Endothelial cell of umbilical vein (primary cell): ENCODE measurements at regions not wholly inside any gene's neighbourhood (a gene's known extent, or its start where the extent isn't known, plus 50 kb on each side); places are given as distances from the start of the nearest gene placed in this dataset.

ENCODE experiments used
- BruUV-seq: library from RNA; stranded (reverse); fragments of 400-500 nt; replicated peaks from 2 replicates; lab custom pipeline; 2021; lab: Mats Ljungman, UMichigan
- CTCF ChIA-PET: fragments of 300-600, 350-600 bp; sonication (Branson Sonifier 250); formaldehyde crosslinking; loops from one replicate; lab custom pipeline; 2021; ENCODE audit warnings: antibody characterized with exemption, inconsistent platforms; lab: Charles Lee
- POLR2A ChIA-PET: fragments of 300-600, 350-600 bp; sonication (Branson Sonifier 250); formaldehyde crosslinking; loops from one replicate; lab custom pipeline; 2021; ENCODE audit warnings: antibody characterized with exemption, inconsistent platforms; lab: Charles Lee
- DNase-seq: peaks from one replicate; pipeline ENCODE4 v3.0.0-alpha.2; 2011; ENCODE audit warnings: low read depth, low spot score
- FAIRE-seq: peaks from 2 replicates; lab custom pipeline; 2011; peaks lifted over from hg19 to GRCh38; lab: Jason Lieb, UNC
- H2AFZ ChIP-seq: 2 replicates; pipeline ENCODE4 v1.6.0; 2012; ENCODE audit warnings: low read depth, low read length, control low read depth, inconsistent platforms
- H3K27ac ChIP-seq: 2 replicates; pipeline ENCODE4 v1.5.1; 2011; ENCODE audit warnings: low read depth, mild to moderate bottlenecking, control low read depth, low read length, moderate library complexity; ENCODE audit not compliant: insufficient read depth
- H3K27me3 ChIP-seq, 2 experiments: 2 replicates each; pipeline versions ENCODE4 v1.6.0 to v1.6.1; 2011; ENCODE audit warnings: low read length in 2 of 2, mixed read lengths in 1 of 2; ENCODE audit not compliant: control insufficient read depth in 2 of 2, insufficient read depth in 2 of 2
- H3K36me3 ChIP-seq, 2 experiments: 2 replicates in 1 of 2; 3 replicates in 1 of 2; pipeline ENCODE4 v1.5.1; 2011; ENCODE audit warnings: low read length in 2 of 2, mild to moderate bottlenecking in 1 of 2, moderate library complexity in 1 of 2; ENCODE audit not compliant: control insufficient read depth in 2 of 2, insufficient read depth in 2 of 2; ENCODE audit errors: extremely low read depth in 1 of 2
- H3K4me1 ChIP-seq: 3 replicates; pipeline ENCODE4 v1.5.1; 2011; ENCODE audit warnings: mild to moderate bottlenecking, low read length; ENCODE audit not compliant: control insufficient read depth, insufficient read depth; ENCODE audit errors: extremely low read depth
- H3K4me2 ChIP-seq: 2 replicates; pipeline ENCODE4 v1.6.1; 2011; ENCODE audit warnings: low read length, control low read depth, mixed read lengths; ENCODE audit not compliant: insufficient read depth
- H3K4me3 ChIP-seq, 3 experiments: fragments of 200-600 bp in 1 of 3; sonication (generic), shearing (Covaris generic) in 1 of 3; replicated peaks in 1 of 3; 2 replicates each; pipeline ENCODE4 v1.5.1; 2011 to 2016; ENCODE audit warnings: control low read depth in 3 of 3, low read length in 3 of 3, mild to moderate bottlenecking in 2 of 3, inconsistent platforms in 1 of 3, low read depth in 1 of 3, moderate library complexity in 1 of 3; ENCODE audit not compliant: insufficient read depth in 1 of 3
- H3K79me2 ChIP-seq: 2 replicates; pipeline ENCODE4 v1.6.0; 2012; ENCODE audit warnings: low read length, inconsistent platforms; ENCODE audit not compliant: control insufficient read depth, insufficient read depth
- H3K9ac ChIP-seq: replicated peaks from 2 replicates; pipeline ENCODE3; 2011; ENCODE audit warnings: low read length, control low read depth; ENCODE audit not compliant: insufficient read depth; ENCODE audit errors: extremely low read depth
- H3K9me1 ChIP-seq: replicated peaks from 3 replicates; pipeline ENCODE4 v1.6.0; 2011; ENCODE audit warnings: mild to moderate bottlenecking, low read length; ENCODE audit not compliant: control insufficient read depth, insufficient read depth; ENCODE audit errors: extremely low read depth
- H3K9me3 ChIP-seq: replicated peaks from 2 replicates; pipeline ENCODE4 v1.5.1; 2012; ENCODE audit warnings: low read length, inconsistent platforms; ENCODE audit not compliant: control insufficient read depth, insufficient read depth
- H4K20me1 ChIP-seq: replicated peaks from 2 replicates; pipeline ENCODE3; 2011; ENCODE audit warnings: mild to moderate bottlenecking, low read length; ENCODE audit not compliant: control insufficient read depth, insufficient read depth; ENCODE audit errors: extremely low read depth
- CTCF ChIP-seq, 2 donors: IDR thresholded peaks; 1 replicate in 1 of 2; 2 replicates in 1 of 2; pipeline ENCODE4 v1.5.1; 2011; ENCODE audit warnings: low read length in 2 of 2, mild to moderate bottlenecking in 2 of 2, moderate library complexity in 2 of 2, control low read depth in 1 of 2, inconsistent platforms in 1 of 2, low read depth in 1 of 2; ENCODE audit not compliant: insufficient read depth in 1 of 2; ENCODE audit errors: extremely low read depth in 1 of 2
- EZH2 ChIP-seq: IDR thresholded peaks from 2 replicates; pipeline ENCODE4 v1.6.1; 2012; ENCODE audit warnings: borderline replicate concordance, low read depth, mild to moderate bottlenecking, moderate library complexity, low read length, inconsistent platforms; ENCODE audit not compliant: severe bottlenecking
- FOS ChIP-seq: IDR thresholded peaks from 2 replicates; pipeline ENCODE4 v1.6.1; 2011; ENCODE audit warnings: mild to moderate bottlenecking, low read length, moderate library complexity, borderline replicate concordance; ENCODE audit not compliant: insufficient read depth
- GATA2 ChIP-seq: IDR thresholded peaks from 2 replicates; pipeline ENCODE4 v1.7.0; 2011; ENCODE audit warnings: low read depth, mild to moderate bottlenecking, moderate library complexity, mixed read lengths, low read length; ENCODE audit not compliant: insufficient read length, insufficient read depth
- JUN ChIP-seq: IDR thresholded peaks from 2 replicates; pipeline ENCODE4 v1.6.1; 2011; ENCODE audit warnings: borderline replicate concordance, low read depth; ENCODE audit not compliant: insufficient read length, insufficient read depth
- MAX ChIP-seq: IDR thresholded peaks from 2 replicates; pipeline ENCODE4 v1.6.1; 2011; ENCODE audit not compliant: insufficient read depth, insufficient read length
- MYC ChIP-seq: IDR thresholded peaks from one replicate; pipeline ENCODE4 v1.6.1; 2011; ENCODE audit warnings: mild to moderate bottlenecking, low read depth, low read length
- POLR2A ChIP-seq: IDR thresholded peaks from 2 replicates; pipeline ENCODE4 v1.6.1; 2012; ENCODE audit warnings: low read depth, mild to moderate bottlenecking, control low read depth, low read length
- POLR2AphosphoS5 ChIP-seq: IDR thresholded peaks from 2 replicates; pipeline ENCODE4 v1.6.1; 2012; ENCODE audit warnings: low read depth, mild to moderate bottlenecking, control low read depth, low read length, moderate library complexity; ENCODE audit not compliant: insufficient read depth
- dilution Hi-C: fragments of 300-500 bp; cut with MboI; formaldehyde crosslinking; loops from one replicate; pipeline ENCODE4 v1.15.0; 2019; ENCODE audit warnings: low sequenced_read_pairs; ENCODE audit not compliant: extremely low pct_ligation_motif_present
- intact Hi-C: fragments of 100-400 bp; cut with micrococcal nuclease; formaldehyde crosslinking; loops from one replicate; pipeline ENCODE4 v1.10.0; 2022

- no peak overlapping the region for H3K27ac ChIP-seq
- FAIRE-seq, result no peak
- no peaks in the 10 kb centered on the region for H3K4me1 ChIP-seq
- ChIA-PET CTCF (no interaction called here), POLR2A (no interaction called here)
- H3K9me3 ChIP-seq, result peaks cover 7% of the 10 kb centered on the region
- TF ChIP-seq POLR2A (no peak), POLR2AphosphoS5 (no peak), CTCF (IDR thresholded peaks at IDR 0.05; ENCODE audit: extremely low read depth in 1 of 2, insufficient read depth in 1 of 2, low read depth in 1 of 2, low read length in 2 of 2) (no peak), FOS (no peak), MYC (no peak), JUN (no peak), MAX (no peak), EZH2 (no peak), GATA2 (no peak)
- H3K4me2 ChIP-seq, result no peak overlapping the region
- H3K27me3 ChIP-seq, result no peaks in the 10 kb centered on the region
- no peak overlapping the region for H3K9ac ChIP-seq
- intact Hi-C loops, result no loop called here
- no peak overlapping the region for H2AFZ ChIP-seq
- no TSS peak for BruUV-seq
- no peak for DNase-seq
- H3K36me3 ChIP-seq, result no peaks in the 10 kb centered on the region
- H3K9me1 ChIP-seq, result no peaks in the 10 kb centered on the region
- H4K20me1 ChIP-seq, result no peaks in the 10 kb centered on the region
- no peak overlapping the region for H3K4me3 ChIP-seq
- H3K79me2 ChIP-seq, result no peaks in the 10 kb centered on the region
- dilution Hi-C loops, result no loop called here
These were observed 1088.2 kb downstream of the TBC1D22A start for GRCh38 chr22:47850644-47851151.
